PFSK-1 (cell line): ENCODE measurements at regions not wholly inside any gene's neighbourhood (a gene's known extent, or its start where the extent isn't known, plus 50 kb on each side); places are given as distances from the start of the nearest gene placed in this dataset.

Experiments used
- FOXP2 ChIP-seq: optimal IDR thresholded peaks from 2 replicates; pipeline ENCODE3; 2011; ENCODE audit warnings: borderline replicate concordance, control low read depth, inconsistent platforms; ENCODE audit not compliant: insufficient read depth; ENCODE audit errors: extremely low read length, extremely low read depth
- POLR2AphosphoS5 ChIP-seq: IDR thresholded peaks from 2 replicates; pipeline ENCODE4 v1.6.1; 2012; ENCODE audit warnings: low read depth, mild to moderate bottlenecking, control low read depth, low read length, moderate library complexity
- REST ChIP-seq, 2 experiments: IDR thresholded peaks; 2 replicates each; pipeline versions ENCODE4 v1.6.1 to v1.8.0; 2011 to 2012; ENCODE audit warnings: low read depth in 2 of 2, low read length in 2 of 2, control low read depth in 1 of 2, inconsistent platforms in 1 of 2, mild to moderate bottlenecking in 1 of 2, moderate library complexity in 1 of 2; ENCODE audit not compliant: insufficient read depth in 1 of 2
- SIN3A ChIP-seq: IDR thresholded peaks from 2 replicates; pipeline ENCODE4 v1.6.1; 2012; ENCODE audit warnings: mild to moderate bottlenecking, low read length, moderate library complexity, borderline replicate concordance; ENCODE audit not compliant: insufficient read depth
- TAF1 ChIP-seq: IDR thresholded peaks from 2 replicates; pipeline ENCODE4 v1.6.1; 2012; ENCODE audit warnings: low read length, control low read depth, borderline replicate concordance; ENCODE audit not compliant: insufficient read depth

GRCh38 chr5:30736669-30737068, 456.8 kb upstream of the CDH6 start:
- no peak for TF ChIP-seq REST (IDR thresholded peaks at IDR 0.05; ENCODE audit: insufficient read depth in 1 of 2, low read depth in 2 of 2, low read length in 2 of 2)
- no peak for TF ChIP-seq SIN3A
- TF ChIP-seq TAF1: no peak
- no peak for TF ChIP-seq POLR2AphosphoS5
- no peak for TF ChIP-seq FOXP2
